ENCODE measurements at regions not wholly inside any gene's neighbourhood (a gene's known extent, or its start where the extent isn't known, plus 50 kb on each side); places are given as distances from the start of the nearest gene placed in this dataset.
A peak's percentile ranks its signal among the peaks of the same experiment; 100 is the strongest.

GRCh38 chrX:17266136-17266535, 108.9 kb upstream of the NHS start:
- DNase-seq (ENCODE audit: low spot score), result no peak
- H3K27ac ChIP-seq, result no peak overlapping the region
- no peak overlapping the region for H3K4me3 ChIP-seq
- no peak for TF ChIP-seq CTCF (IDR thresholded peaks at IDR 0.05)

GRCh38 chrX:17278961-17279360, 96.0 kb upstream of the NHS start:
- TF ChIP-seq CTCF (IDR thresholded peaks at IDR 0.05), result no peak
- Histone ChIP-seq H3K27ac (no peak overlapping the region), H3K4me3 (no peak overlapping the region)
- no peak for DNase-seq (ENCODE audit: low spot score)

GRCh38 chrX:17285983-17286382, 89.0 kb upstream of the NHS start:
- no peak for DNase-seq (ENCODE audit: low spot score)
- no peak for TF ChIP-seq CTCF (IDR thresholded peaks at IDR 0.05)
- no peak overlapping the region for H3K4me3 ChIP-seq
- H3K27ac ChIP-seq, result no peak overlapping the region

GRCh38 chrX:17291171-17291900, 83.7 kb upstream of the NHS start:
- Histone ChIP-seq H3K27ac (peak overlapping the region; percentile 56 to 75), H3K4me3 (no peak overlapping the region)
- no peak for DNase-seq (ENCODE audit: low spot score)
- TF ChIP-seq CTCF (IDR thresholded peaks at IDR 0.05), result no peak

DNA sequence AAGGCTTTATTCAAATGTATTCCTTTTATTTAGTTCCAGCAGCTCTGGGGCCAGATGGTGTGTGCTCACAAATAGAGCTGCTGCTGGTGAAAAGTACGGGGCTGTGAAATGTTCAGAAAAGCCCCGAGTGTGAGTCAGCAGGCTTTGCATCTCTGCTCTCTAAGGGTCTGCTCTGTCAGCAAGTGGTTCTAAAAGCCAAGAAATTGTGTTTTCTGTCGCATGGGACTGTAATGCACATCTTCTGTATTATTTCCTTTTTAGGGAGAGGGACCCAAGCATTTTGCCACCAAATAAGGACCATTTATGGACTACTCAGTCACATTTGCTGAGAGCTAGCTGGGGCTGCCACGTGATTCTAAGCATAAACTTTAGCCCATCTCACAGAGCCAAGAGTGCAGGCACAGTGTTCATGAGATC, 82.9 kb upstream of the NHS start:
- no peak for DNase-seq (ENCODE audit: low spot score)
- no peak for TF ChIP-seq CTCF (IDR thresholded peaks at IDR 0.05)
- H3K4me3 ChIP-seq, result no peak overlapping the region
- H3K27ac ChIP-seq, result peak overlapping the region; percentile 56 to 75

GRCh38 chrX:17294561-17294960, 80.4 kb upstream of the NHS start:
- Histone ChIP-seq H3K27ac (no peak overlapping the region), H3K4me3 (no peak overlapping the region)
- DNase-seq (ENCODE audit: low spot score), result no peak
- no peak for TF ChIP-seq CTCF (IDR thresholded peaks at IDR 0.05)

DNA sequence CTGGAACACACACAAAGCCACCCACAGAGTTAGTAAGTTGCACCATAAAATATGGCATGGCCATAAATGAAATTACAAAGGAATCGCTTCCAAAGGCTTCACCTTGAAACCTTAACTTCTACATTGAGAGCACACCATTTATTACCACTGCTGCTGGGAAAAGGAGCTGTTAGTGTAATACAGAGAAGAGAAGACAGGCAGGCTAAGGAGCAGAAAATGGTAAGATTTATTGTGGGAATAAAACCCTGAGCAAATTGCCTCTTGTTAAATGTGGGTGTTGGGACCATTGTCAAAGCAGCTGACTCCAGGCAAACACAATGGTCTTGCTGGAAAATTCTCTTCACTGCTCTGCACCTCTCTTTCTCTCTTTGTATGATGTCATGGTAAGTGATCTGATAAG, 79.2 kb upstream of the NHS start:
- Histone ChIP-seq H3K27ac (no peak overlapping the region), H3K4me3 (no peak overlapping the region)
- no peak for TF ChIP-seq CTCF (IDR thresholded peaks at IDR 0.05)
- no peak for DNase-seq (ENCODE audit: low spot score)
